Astrocyte (in vitro differentiated cells and primary cell): ENCODE measurements at regions not wholly inside any gene's neighbourhood (a gene's known extent, or its start where the extent isn't known, plus 50 kb on each side); places are given as distances from the start of the nearest gene placed in this dataset.

Experiments
- DNase-seq: peaks from one replicate; pipeline ENCODE4 v3.0.0-alpha.2; 2010; ENCODE audit warnings: low read depth
- FAIRE-seq: peaks from 2 replicates; lab custom pipeline; 2011; peaks lifted over from hg19 to GRCh38; lab: Jason Lieb, UNC
- H2AFZ ChIP-seq: 2 replicates; pipeline ENCODE4 v1.6.0; 2012; ENCODE audit warnings: low read depth, low read length, inconsistent platforms
- H3K27ac ChIP-seq: 2 replicates; pipeline ENCODE4 v1.5.1; 2011; ENCODE audit warnings: low read depth, low read length, inconsistent platforms
- H3K27me3 ChIP-seq: 2 replicates; pipeline ENCODE4 v1.6.0; 2011; ENCODE audit warnings: low read length, inconsistent platforms; ENCODE audit not compliant: insufficient read depth
- H3K36me3 ChIP-seq: 2 replicates; pipeline ENCODE4 v1.5.1; 2011; ENCODE audit warnings: low read length, inconsistent platforms; ENCODE audit not compliant: insufficient read depth
- H3K4me1 ChIP-seq: 2 replicates; pipeline ENCODE4 v1.5.1; 2011; ENCODE audit warnings: low read length, inconsistent platforms; ENCODE audit not compliant: insufficient read depth
- H3K4me2 ChIP-seq: 2 replicates; pipeline ENCODE4 v1.6.0; 2012; ENCODE audit warnings: low read length, inconsistent platforms
- H3K4me3 ChIP-seq: 2 replicates; pipeline ENCODE4 v1.5.1; 2011; ENCODE audit warnings: low read depth, mild to moderate bottlenecking, low read length, inconsistent platforms; ENCODE audit not compliant: insufficient read depth
- H3K79me2 ChIP-seq: 2 replicates; pipeline ENCODE4 v1.6.0; 2012; ENCODE audit warnings: mild to moderate bottlenecking, low read length, inconsistent platforms; ENCODE audit not compliant: insufficient read depth
- H3K9ac ChIP-seq: 2 replicates; pipeline ENCODE4 v1.6.0; 2012; ENCODE audit warnings: mild to moderate bottlenecking, low read length, inconsistent platforms
- H3K9me3 ChIP-seq: 2 replicates; pipeline ENCODE4 v1.5.1; 2012; ENCODE audit warnings: low read depth, mild to moderate bottlenecking, low read length, inconsistent platforms; ENCODE audit not compliant: insufficient read depth
- H4K20me1 ChIP-seq: 2 replicates; pipeline ENCODE4 v1.6.0; 2012; ENCODE audit warnings: low read length, inconsistent platforms; ENCODE audit not compliant: insufficient read depth
- H3K27ac Mint-ChIP-seq: one replicate; pipeline ENCODE4 v1.8.0; 2021; ENCODE audit warnings: mild to moderate bottlenecking, mixed read lengths; ENCODE audit not compliant: unreplicated experiment
- H3K27me3 Mint-ChIP-seq: one replicate; pipeline ENCODE4 v1.8.0; 2021; ENCODE audit warnings: low read depth, mixed read lengths; ENCODE audit not compliant: unreplicated experiment
- H3K36me3 Mint-ChIP-seq: one replicate; pipeline ENCODE4 v1.8.0; 2021; ENCODE audit warnings: low read depth, mixed read lengths; ENCODE audit not compliant: unreplicated experiment
- H3K4me1 Mint-ChIP-seq: one replicate; pipeline ENCODE4 v1.8.0; 2021; ENCODE audit warnings: low read depth, mixed read lengths; ENCODE audit not compliant: unreplicated experiment
- H3K4me3 Mint-ChIP-seq: one replicate; pipeline ENCODE4 v1.8.0; 2021; ENCODE audit warnings: mild to moderate bottlenecking, moderate library complexity, mixed read lengths; ENCODE audit not compliant: unreplicated experiment
- H3K9me3 Mint-ChIP-seq: one replicate; pipeline ENCODE4 v1.8.0; 2021; ENCODE audit warnings: mild to moderate bottlenecking, mixed read lengths; ENCODE audit not compliant: unreplicated experiment
- CTCF ChIP-seq: IDR thresholded peaks from 2 replicates; pipeline ENCODE4 v1.5.1; 2011; ENCODE audit warnings: low read depth, mild to moderate bottlenecking, inconsistent platforms, low read length, moderate library complexity; ENCODE audit not compliant: insufficient read depth
- EZH2 ChIP-seq: IDR thresholded peaks from 2 replicates; pipeline ENCODE4 v1.6.1; 2012; ENCODE audit warnings: mild to moderate bottlenecking, low read length, inconsistent platforms; ENCODE audit not compliant: insufficient read depth

- H3K4me3 ChIP-seq: no peak overlapping the region
- Mint-ChIP-seq H3K36me3 (no peaks in the 10 kb centered on the region), H3K27ac (no peak overlapping the region), H3K9me3 (peaks cover 6% of the 10 kb centered on the region), H3K27me3 (no peaks in the 10 kb centered on the region), H3K4me1 (no peaks in the 10 kb centered on the region), H3K4me3 (no peak overlapping the region)
- H3K9ac ChIP-seq: no peak overlapping the region
- no peak overlapping the region for H3K4me2 ChIP-seq
- no peaks in the 10 kb centered on the region for H3K27me3 ChIP-seq
- H3K36me3 ChIP-seq: no peaks in the 10 kb centered on the region
- no peaks in the 10 kb centered on the region for H3K79me2 ChIP-seq
- TF ChIP-seq CTCF (no peak), EZH2 (no peak)
- no peak overlapping the region for H3K27ac ChIP-seq
- no peaks in the 10 kb centered on the region for H4K20me1 ChIP-seq
- DNase-seq: no peak
- no peaks in the 10 kb centered on the region for H3K4me1 ChIP-seq
- H3K9me3 ChIP-seq: no peaks in the 10 kb centered on the region
- no peak overlapping the region for H2AFZ ChIP-seq
- no peak for FAIRE-seq
Observed at GRCh38 chr7:54825368-54825767, 66.4 kb upstream of the SEC61G start.

GRCh38 chr7:54827734-54828133, 68.7 kb upstream of the SEC61G start:
- H3K27ac Mint-ChIP-seq: no peak overlapping the region

More at GRCh38 chr7:54827734-54828133, 68.7 kb upstream of the SEC61G start:
- Mint-ChIP-seq H3K4me3 (no peak overlapping the region), H3K4me1 (peaks cover 9% of the 10 kb centered on the region), H3K36me3 (no peaks in the 10 kb centered on the region), H3K27me3 (no peaks in the 10 kb centered on the region), H3K9me3 (peaks cover 6% of the 10 kb centered on the region)
- Histone ChIP-seq H3K27me3 (no peaks in the 10 kb centered on the region), H3K9me3 (no peaks in the 10 kb centered on the region), H3K4me1 (peaks cover 6% of the 10 kb centered on the region), H3K79me2 (no peaks in the 10 kb centered on the region), H3K4me3 (no peak overlapping the region), H3K9ac (no peak overlapping the region), H3K27ac (no peak overlapping the region), H4K20me1 (no peaks in the 10 kb centered on the region), H3K36me3 (no peaks in the 10 kb centered on the region), H2AFZ (no peak overlapping the region), H3K4me2 (no peak overlapping the region)
- TF ChIP-seq CTCF: no peak
- no peak for TF ChIP-seq EZH2
- no peak for FAIRE-seq
- no peak for DNase-seq
